Suprapubic skin (tissue), 4 donors: ENCODE measurements at regions not wholly inside any gene's neighbourhood (a gene's known extent, or its start where the extent isn't known, plus 50 kb on each side); places are given as distances from the start of the nearest gene placed in this dataset.

Source experiments
- CTCF ChIP-seq, 2 donors: fragments of 200-600 bp in 1 of 2; fragments of 450-650 bp in 1 of 2; sonication (generic) in 1 of 2; IDR thresholded peaks; one replicate each; pipeline ENCODE4 v1.5.1; 2016 to 2019; ENCODE audit warnings: antibody characterized with exemption in 2 of 2, mild to moderate bottlenecking in 1 of 2, moderate library complexity in 1 of 2
- EP300 ChIP-seq: sonication (generic); formaldehyde crosslinking; IDR thresholded peaks from one replicate; pipeline ENCODE4 v1.6.1; 2017; ENCODE audit warnings: antibody characterized with exemption
- POLR2A ChIP-seq, 2 donors: fragments of 450-650 bp; IDR thresholded peaks; one replicate each; pipeline ENCODE4 v1.6.1; 2017; ENCODE audit warnings: antibody characterized with exemption in 2 of 2, mild to moderate bottlenecking in 2 of 2, moderate library complexity in 2 of 2
- POLR2AphosphoS5 ChIP-seq, 3 donors: sonication (generic); formaldehyde crosslinking; IDR thresholded peaks; one replicate each; pipeline ENCODE4 v1.6.1; 2017; ENCODE audit warnings: antibody characterized with exemption in 3 of 3

- TF ChIP-seq CTCF (IDR thresholded peaks at IDR 0.05), result no peak
- TF ChIP-seq POLR2AphosphoS5 (IDR thresholded peaks at IDR 0.05), result no peak
- TF ChIP-seq POLR2A (IDR thresholded peaks at IDR 0.05), result no peak
- no peak for TF ChIP-seq EP300
Observed at GRCh38 chr11:96763244-96763643, 373.4 kb downstream of the JRKL start.
